ENCODE measurements at regions not wholly inside any gene's neighbourhood (a gene's known extent, or its start where the extent isn't known, plus 50 kb on each side); places are given as distances from the start of the nearest gene placed in this dataset.
"Not testable (repeated sequence)": the region's sequence is repeated elsewhere in the genome, so short reads cannot be mapped to it uniquely, and the experiment has no call there.

- not testable (repeated sequence) for TF ChIP-seq CTCF (optimal IDR thresholded peaks at IDR 0.05 in 1 of 3, IDR thresholded peaks at IDR 0.05 in 1 of 3, conservative IDR thresholded peaks at IDR 0.05 in 1 of 3; ENCODE audit: extremely low read depth in 1 of 3, insufficient read depth in 2 of 3, low read length in 3 of 3); EZH2 (IDR thresholded peaks at IDR 0.05; ENCODE audit: low read length)
Measured at GRCh38 chr4:96458031-96458430, 618.1 kb downstream of the PDHA2 start.

Measured in keratinocyte (primary cell).